HG03469 (cell line): ENCODE measurements at regions not wholly inside any gene's neighbourhood (a gene's known extent, or its start where the extent isn't known, plus 50 kb on each side); places are given as distances from the start of the nearest gene placed in this dataset.
"Not testable (repeated sequence)": the region's sequence is repeated elsewhere in the genome, so short reads cannot be mapped to it uniquely, and the experiment has no call there.

Experiments used
- ATAC-seq: cut with Tn5 transposase; IDR thresholded peaks from one replicate; pipeline ENCODE4 v1.9.1; 2021; ENCODE audit warnings: mild to moderate bottlenecking, moderate library complexity, moderate number of reproducible peaks; ENCODE audit not compliant: unreplicated experiment

- not testable (repeated sequence) for ATAC-seq
These were observed 914.7 kb downstream of the FOXD4L5 start for GRCh38 chr9:64370344-64370743.

- ATAC-seq: not testable (repeated sequence)
These were observed 915.4 kb downstream of the FOXD4L5 start for GRCh38 chr9:64369644-64370043.

GRCh38 chr9:64369114-64369513 is 915.9 kb downstream of the FOXD4L5 start:
- ATAC-seq: peak; percentile 100

- ATAC-seq: not testable (repeated sequence)
These were observed 916.4 kb downstream of the FOXD4L5 start for GRCh38 chr9:64368644-64368942.

GRCh38 chr9:64367826-64368643 is 917.0 kb downstream of the FOXD4L5 start:
- not testable (repeated sequence) for ATAC-seq
